Trophoblast cell (in vitro differentiated cells and primary cell): ENCODE measurements at regions not wholly inside any gene's neighbourhood (a gene's known extent, or its start where the extent isn't known, plus 50 kb on each side); places are given as distances from the start of the nearest gene placed in this dataset.

Experiments used
- DNase-seq, 2 donors: peaks; one replicate each; pipeline ENCODE4 v3.0.0-alpha.2; 2016
- H2AFZ ChIP-seq: 2 replicates; pipeline ENCODE4 v1.6.1; 2013; ENCODE audit warnings: low read length, moderate library complexity, mild to moderate bottlenecking; ENCODE audit not compliant: insufficient read depth, poor library complexity
- H2AK5ac ChIP-seq: 2 replicates; pipeline ENCODE4 v1.6.1; 2013; ENCODE audit warnings: mild to moderate bottlenecking, low read length
- H2BK120ac ChIP-seq: 2 replicates; pipeline ENCODE4 v1.6.1; 2013; ENCODE audit warnings: low read length, mild to moderate bottlenecking, moderate library complexity; ENCODE audit not compliant: insufficient read depth, poor library complexity
- H2BK12ac ChIP-seq: 2 replicates; pipeline ENCODE4 v1.6.1; 2013; ENCODE audit warnings: mild to moderate bottlenecking, low read length, moderate library complexity
- H2BK5ac ChIP-seq: 2 replicates; pipeline ENCODE4 v1.6.1; 2013; ENCODE audit warnings: low read length, low read depth, moderate library complexity, mild to moderate bottlenecking; ENCODE audit not compliant: poor library complexity
- H3K14ac ChIP-seq: 2 replicates; pipeline ENCODE4 v1.6.1; 2013; ENCODE audit warnings: mild to moderate bottlenecking, low read length
- H3K18ac ChIP-seq: 2 replicates; pipeline ENCODE4 v1.6.1; 2013; ENCODE audit warnings: mild to moderate bottlenecking, low read length
- H3K23ac ChIP-seq: 2 replicates; pipeline ENCODE4 v1.6.1; 2013; ENCODE audit warnings: low read length
- H3K27ac ChIP-seq: 2 replicates; pipeline ENCODE4 v1.5.1; 2013; ENCODE audit warnings: low read depth, mild to moderate bottlenecking, inconsistent platforms, low read length, moderate library complexity
- H3K27me3 ChIP-seq: 2 replicates; pipeline ENCODE4 v1.6.1; 2013; ENCODE audit warnings: inconsistent platforms, mild to moderate bottlenecking, low read length, moderate library complexity; ENCODE audit not compliant: insufficient read depth
- H3K36me3 ChIP-seq, 2 experiments: 1 replicate in 1 of 2; 2 replicates in 1 of 2; pipeline ENCODE4 v1.6.1; 2013; ENCODE audit warnings: low read length in 2 of 2, mild to moderate bottlenecking in 2 of 2, moderate library complexity in 1 of 2; ENCODE audit not compliant: insufficient read depth in 2 of 2, control insufficient read depth in 1 of 2
- H3K4ac ChIP-seq: 2 replicates; pipeline ENCODE4 v1.6.1; 2013; ENCODE audit warnings: low read depth, mild to moderate bottlenecking, low read length, moderate library complexity
- H3K4me1 ChIP-seq, 2 experiments: 1 replicate in 1 of 2; 2 replicates in 1 of 2; pipeline ENCODE4 v1.6.1; 2013; ENCODE audit warnings: low read length in 2 of 2, mild to moderate bottlenecking in 2 of 2, moderate library complexity in 1 of 2; ENCODE audit not compliant: insufficient read depth in 2 of 2, control insufficient read depth in 1 of 2
- H3K4me2 ChIP-seq: 2 replicates; pipeline ENCODE4 v1.6.1; 2013; ENCODE audit warnings: inconsistent platforms, mild to moderate bottlenecking, low read length, moderate library complexity
- H3K4me3 ChIP-seq: 2 replicates; pipeline ENCODE4 v1.5.1; 2013; ENCODE audit warnings: mild to moderate bottlenecking, low read depth, low read length, inconsistent platforms
- H3K79me1 ChIP-seq: one replicate; pipeline ENCODE4 v1.6.1; 2013; ENCODE audit warnings: low read length
- H3K79me2 ChIP-seq: 2 replicates; pipeline ENCODE4 v1.6.1; 2013; ENCODE audit warnings: low read length, mild to moderate bottlenecking; ENCODE audit not compliant: control insufficient read depth, insufficient read depth, poor library complexity
- H3K9ac ChIP-seq: 2 replicates; pipeline ENCODE4 v1.6.1; 2013; ENCODE audit warnings: mild to moderate bottlenecking, low read length
- H3K9me3 ChIP-seq: 2 replicates; pipeline ENCODE4 v1.6.1; 2013; ENCODE audit warnings: low read depth, mild to moderate bottlenecking, control low read depth, inconsistent platforms, low read length; ENCODE audit not compliant: insufficient read depth
- H4K12ac ChIP-seq: 2 replicates; pipeline ENCODE4 v1.6.1; 2013; ENCODE audit warnings: low read depth, mild to moderate bottlenecking, low read length, moderate library complexity
- H4K8ac ChIP-seq: 2 replicates; pipeline ENCODE4 v1.6.1; 2013; ENCODE audit warnings: low read depth, mild to moderate bottlenecking, low read length, moderate library complexity
- H4K91ac ChIP-seq: one replicate; pipeline ENCODE4 v1.6.1; 2013; ENCODE audit warnings: low read depth, mild to moderate bottlenecking, low read length, moderate library complexity
- WGBS: extraction: QIAGEN DNeasy Blood & Tissue Kit; methylation state at CpG from one replicate; pipeline ENCODE4 v1.1.7; 2013; ENCODE audit warnings: missing lambda C conversion rate; ENCODE audit not compliant: insufficient read length, insufficient coverage; ENCODE audit errors: extremely low coverage; 5-methylcytosine and 5-hydroxymethylcytosine counted together

GRCh38 chr16:26360867-26361266, 669.1 kb downstream of the HS3ST4 start:
- Histone ChIP-seq H3K4me1 (no peaks in the 10 kb centered on the region), H3K9me3 (no peaks in the 10 kb centered on the region), H3K79me1 (no peaks in the 10 kb centered on the region), H3K23ac (no peak overlapping the region), H4K8ac (no peak overlapping the region), H2BK120ac (no peak overlapping the region), H2AFZ (no peak overlapping the region), H3K27ac (no peak overlapping the region), H3K4me2 (no peak overlapping the region), H4K91ac (no peak overlapping the region), H3K4ac (no peak overlapping the region), H3K9ac (no peak overlapping the region), H3K18ac (no peak overlapping the region), H3K27me3 (no peaks in the 10 kb centered on the region), H3K4me3 (no peak overlapping the region), H3K36me3 (no peaks in the 10 kb centered on the region), H4K12ac (no peak overlapping the region), H2AK5ac (no peak overlapping the region), H2BK12ac (no peak overlapping the region), H2BK5ac (no peak overlapping the region), H3K14ac (no peak overlapping the region), H3K79me2 (no peaks in the 10 kb centered on the region)
- WGBS, result no CpG with 5 or more reads among the region's 4 CpGs
- DNase-seq, result no peak

- no peak overlapping the region for H3K4me3 ChIP-seq
- H4K8ac ChIP-seq, result no peak overlapping the region
- H4K12ac ChIP-seq, result no peak overlapping the region
- H3K4me2 ChIP-seq, result no peak overlapping the region
- H2BK12ac ChIP-seq, result no peak overlapping the region
- no peaks in the 10 kb centered on the region for H3K79me1 ChIP-seq
- H3K79me2 ChIP-seq, result no peaks in the 10 kb centered on the region
- no peak overlapping the region for H2BK5ac ChIP-seq
- no peak overlapping the region for H2BK120ac ChIP-seq
- H3K9me3 ChIP-seq, result no peaks in the 10 kb centered on the region
- no peak overlapping the region for H3K4ac ChIP-seq
- no peak overlapping the region for H3K27ac ChIP-seq
- no peak overlapping the region for H4K91ac ChIP-seq
- H3K18ac ChIP-seq, result no peak overlapping the region
- H3K4me1 ChIP-seq, result no peaks in the 10 kb centered on the region
- H2AFZ ChIP-seq, result no peak overlapping the region
- no peak overlapping the region for H3K23ac ChIP-seq
- no CpG with 5 or more reads among the region's 1 CpG for WGBS
- H2AK5ac ChIP-seq, result no peak overlapping the region
- H3K27me3 ChIP-seq, result no peaks in the 10 kb centered on the region
- no peaks in the 10 kb centered on the region for H3K36me3 ChIP-seq
- DNase-seq, result no peak
- H3K14ac ChIP-seq, result no peak overlapping the region
- H3K9ac ChIP-seq, result no peak overlapping the region
These were observed 671.8 kb downstream of the HS3ST4 start for GRCh38 chr16:26363581-26363980.

- H3K79me2 ChIP-seq, result no peaks in the 10 kb centered on the region
- no peak overlapping the region for H4K8ac ChIP-seq
- no peak overlapping the region for H3K23ac ChIP-seq
- no CpG with 5 or more reads among the region's 8 CpGs for WGBS
- H2AK5ac ChIP-seq, result no peak overlapping the region
- H4K91ac ChIP-seq, result no peak overlapping the region
- no peak overlapping the region for H3K4me3 ChIP-seq
- no peak overlapping the region for H2AFZ ChIP-seq
- no peak overlapping the region for H3K14ac ChIP-seq
- no peak overlapping the region for H2BK12ac ChIP-seq
- H3K9ac ChIP-seq, result no peak overlapping the region
- no peak overlapping the region for H4K12ac ChIP-seq
- H3K27ac ChIP-seq, result no peak overlapping the region
- no peak overlapping the region for H2BK5ac ChIP-seq
- H3K4ac ChIP-seq, result no peak overlapping the region
- no peaks in the 10 kb centered on the region for H3K27me3 ChIP-seq
- no peaks in the 10 kb centered on the region for H3K79me1 ChIP-seq
- H2BK120ac ChIP-seq, result no peak overlapping the region
- H3K4me1 ChIP-seq, result no peaks in the 10 kb centered on the region
- no peak for DNase-seq
- H3K36me3 ChIP-seq, result no peaks in the 10 kb centered on the region
- H3K9me3 ChIP-seq, result no peaks in the 10 kb centered on the region
- no peak overlapping the region for H3K18ac ChIP-seq
- H3K4me2 ChIP-seq, result no peak overlapping the region
These were observed 673.6 kb downstream of the HS3ST4 start for GRCh38 chr16:26365161-26365940.

DNA sequence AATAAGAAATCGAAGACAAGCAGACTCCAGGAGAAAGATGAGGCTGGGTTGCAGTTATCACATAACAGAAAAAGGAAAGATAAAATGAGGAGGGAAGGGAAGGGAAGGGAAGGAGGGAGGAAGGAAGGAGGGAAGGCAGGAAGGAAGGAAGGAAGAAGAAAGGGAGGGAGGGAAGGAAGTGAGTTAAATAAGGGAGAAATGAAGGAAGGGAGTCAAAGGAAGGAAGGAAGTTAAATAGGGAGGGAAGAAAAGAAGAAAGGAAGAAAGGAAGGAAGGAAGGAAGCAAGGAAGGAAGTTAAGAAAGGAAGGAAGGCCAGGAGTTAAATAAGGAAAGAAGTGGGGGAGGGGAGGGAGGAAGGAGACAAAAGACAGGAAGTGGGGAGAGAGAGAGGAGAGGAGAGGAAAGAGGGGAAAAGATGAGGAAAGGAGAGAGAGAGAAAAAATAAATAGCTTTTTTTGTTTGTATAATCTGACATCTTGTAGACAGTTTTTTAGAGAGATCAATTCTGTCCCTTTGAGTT, 679.6 kb downstream of the HS3ST4 start:
- no peak overlapping the region for H2AFZ ChIP-seq
- H3K23ac ChIP-seq, result no peak overlapping the region
- no CpG with 5 or more reads among the region's 1 CpG for WGBS
- no peak overlapping the region for H2BK5ac ChIP-seq
- no peak overlapping the region for H2BK12ac ChIP-seq
- no peak overlapping the region for H4K91ac ChIP-seq
- H2BK120ac ChIP-seq, result no peak overlapping the region
- no peak overlapping the region for H3K14ac ChIP-seq
- no peak overlapping the region for H3K27ac ChIP-seq
- H4K8ac ChIP-seq, result no peak overlapping the region
- no peaks in the 10 kb centered on the region for H3K79me2 ChIP-seq
- H3K18ac ChIP-seq, result no peak overlapping the region
- H3K9ac ChIP-seq, result no peak overlapping the region
- H2AK5ac ChIP-seq, result no peak overlapping the region
- DNase-seq, result no peak
- no peaks in the 10 kb centered on the region for H3K79me1 ChIP-seq
- H3K4me1 ChIP-seq, result no peaks in the 10 kb centered on the region
- no peaks in the 10 kb centered on the region for H3K27me3 ChIP-seq
- no peaks in the 10 kb centered on the region for H3K9me3 ChIP-seq
- no peaks in the 10 kb centered on the region for H3K36me3 ChIP-seq
- H4K12ac ChIP-seq, result no peak overlapping the region
- H3K4me3 ChIP-seq, result no peak overlapping the region
- H3K4ac ChIP-seq, result no peak overlapping the region
- no peak overlapping the region for H3K4me2 ChIP-seq
